ENCODE measurements at regions not wholly inside any gene's neighbourhood (a gene's known extent, or its start where the extent isn't known, plus 50 kb on each side); places are given as distances from the start of the nearest gene placed in this dataset.
"Not testable (repeated sequence)": the region's sequence is repeated elsewhere in the genome, so short reads cannot be mapped to it uniquely, and the experiment has no call there.

DNA sequence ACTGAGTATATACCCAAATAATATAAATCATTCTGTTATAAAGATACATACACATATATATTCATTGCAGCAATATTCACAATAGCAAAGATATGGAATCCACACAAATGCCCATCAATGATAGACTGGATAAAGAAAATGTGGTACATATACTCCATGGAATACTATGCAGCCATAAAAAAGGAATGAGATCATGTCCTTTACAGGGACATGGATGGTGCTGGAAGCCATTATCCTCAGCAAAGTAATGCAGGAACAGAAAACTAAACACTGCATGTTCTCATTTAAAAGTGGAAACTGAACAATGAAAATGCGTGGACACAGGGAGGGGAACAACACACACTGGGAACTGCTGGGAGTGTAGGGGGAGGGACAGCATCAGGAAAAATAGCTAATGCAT, 1344.2 kb downstream of the AMY1C start:
- H3K4me1 Mint-ChIP-seq; H3K36me3 Mint-ChIP-seq; DNase-seq; H3K27ac Mint-ChIP-seq; ATAC-seq (replicated peaks); H3K27me3 Mint-ChIP-seq; H3K4me3 Mint-ChIP-seq; H3K9me3 Mint-ChIP-seq: not testable (repeated sequence)

- DNase-seq (no peak), ATAC-seq (replicated peaks) (no peak)
- Mint-ChIP-seq H3K36me3 (no peaks in the 10 kb centered on the region), H3K9me3 (peaks cover 0 to 2% of the 10 kb centered on the region in 2 donors), H3K4me3 (no peak overlapping the region), H3K27me3 (no peaks in the 10 kb centered on the region), H3K4me1 (no peaks in the 10 kb centered on the region), H3K27ac (no peak overlapping the region)
Measured at GRCh38 chr1:105100102-105100501, 1350.4 kb downstream of the AMY1C start.

DNA sequence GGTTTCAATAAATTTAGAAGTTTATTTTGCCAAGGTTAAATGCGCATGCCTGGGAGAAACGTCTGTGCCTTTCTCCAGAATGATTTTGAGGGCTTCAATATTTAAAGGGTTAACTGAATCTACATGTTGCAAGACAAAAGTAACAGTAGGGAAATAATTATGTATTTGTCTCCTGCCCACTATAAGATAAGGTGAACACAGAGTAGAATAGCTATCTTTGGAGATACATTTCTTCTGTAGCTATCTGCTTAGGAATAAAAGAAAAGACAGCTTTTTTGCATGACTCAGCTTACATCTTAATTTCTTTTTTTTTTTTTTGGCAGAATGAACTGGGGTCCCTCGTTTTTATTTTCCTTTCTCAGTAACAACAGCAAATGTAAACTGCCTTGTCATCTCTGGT, 1351.6 kb downstream of the AMY1C start:
- Mint-ChIP-seq H3K4me3 (no peak overlapping the region), H3K4me1 (no peaks in the 10 kb centered on the region), H3K27me3 (no peaks in the 10 kb centered on the region), H3K9me3 (peaks cover 2 to 4% of the 10 kb centered on the region in 2 donors), H3K36me3 (no peaks in the 10 kb centered on the region), H3K27ac (no peak overlapping the region)
- no peak for ATAC-seq (replicated peaks)
- DNase-seq: no peak

DNA sequence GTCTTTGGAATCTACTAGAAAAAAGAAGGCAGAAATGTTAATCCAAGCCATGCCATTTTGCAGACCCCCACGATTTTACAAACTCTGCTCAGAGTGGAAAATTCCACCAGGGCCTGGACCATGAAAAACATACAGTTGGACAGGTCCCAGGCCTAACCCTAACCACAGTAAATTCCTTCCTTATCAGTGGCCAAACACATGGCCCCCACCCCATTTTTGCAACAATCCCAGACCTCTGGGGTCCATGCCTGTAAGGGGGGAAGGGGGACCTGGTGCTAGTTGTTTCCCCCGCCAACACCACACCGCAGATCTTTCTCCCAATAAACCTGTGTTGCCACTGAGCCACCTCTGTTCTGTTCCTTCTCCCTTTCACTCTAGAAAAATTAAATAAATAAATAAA, 1352.7 kb downstream of the AMY1C start:
- DNase-seq (no peak), ATAC-seq (replicated peaks) (no peak)
- Mint-ChIP-seq H3K27ac (no peak overlapping the region), H3K4me3 (no peak overlapping the region), H3K27me3 (no peaks in the 10 kb centered on the region), H3K36me3 (no peaks in the 10 kb centered on the region), H3K9me3 (peaks cover 0 to 4% of the 10 kb centered on the region in 2 donors), H3K4me1 (no peaks in the 10 kb centered on the region)

DNA sequence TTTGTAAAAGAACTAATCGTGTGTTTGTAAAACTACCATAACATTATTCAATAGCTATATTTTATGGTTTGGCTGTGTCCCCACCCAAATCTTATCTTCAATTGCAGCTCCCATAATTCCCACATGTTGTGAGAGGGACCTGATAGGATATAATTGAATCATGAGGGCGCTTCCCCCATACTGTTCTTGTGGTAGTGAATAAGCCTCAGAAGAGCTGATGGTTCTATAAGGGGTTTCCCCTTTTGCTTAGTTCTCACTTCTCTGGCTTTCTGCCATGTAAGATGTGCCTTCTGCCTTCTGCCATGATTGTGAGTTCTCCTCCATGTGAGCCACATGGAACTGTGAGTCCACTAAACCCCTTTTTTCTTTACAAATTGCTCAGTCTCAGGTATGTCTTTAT, 1372.3 kb downstream of the AMY1C start:
- DNase-seq: no peak
- peak in 1 of 2 donors; percentile 31 for ATAC-seq (replicated peaks)
- Mint-ChIP-seq H3K9me3 (peaks cover 0 to 5% of the 10 kb centered on the region in 2 donors), H3K27me3 (no peaks in the 10 kb centered on the region), H3K4me1 (no peaks in the 10 kb centered on the region), H3K4me3 (no peak overlapping the region), H3K27ac (no peak overlapping the region), H3K36me3 (no peaks in the 10 kb centered on the region)

DNA sequence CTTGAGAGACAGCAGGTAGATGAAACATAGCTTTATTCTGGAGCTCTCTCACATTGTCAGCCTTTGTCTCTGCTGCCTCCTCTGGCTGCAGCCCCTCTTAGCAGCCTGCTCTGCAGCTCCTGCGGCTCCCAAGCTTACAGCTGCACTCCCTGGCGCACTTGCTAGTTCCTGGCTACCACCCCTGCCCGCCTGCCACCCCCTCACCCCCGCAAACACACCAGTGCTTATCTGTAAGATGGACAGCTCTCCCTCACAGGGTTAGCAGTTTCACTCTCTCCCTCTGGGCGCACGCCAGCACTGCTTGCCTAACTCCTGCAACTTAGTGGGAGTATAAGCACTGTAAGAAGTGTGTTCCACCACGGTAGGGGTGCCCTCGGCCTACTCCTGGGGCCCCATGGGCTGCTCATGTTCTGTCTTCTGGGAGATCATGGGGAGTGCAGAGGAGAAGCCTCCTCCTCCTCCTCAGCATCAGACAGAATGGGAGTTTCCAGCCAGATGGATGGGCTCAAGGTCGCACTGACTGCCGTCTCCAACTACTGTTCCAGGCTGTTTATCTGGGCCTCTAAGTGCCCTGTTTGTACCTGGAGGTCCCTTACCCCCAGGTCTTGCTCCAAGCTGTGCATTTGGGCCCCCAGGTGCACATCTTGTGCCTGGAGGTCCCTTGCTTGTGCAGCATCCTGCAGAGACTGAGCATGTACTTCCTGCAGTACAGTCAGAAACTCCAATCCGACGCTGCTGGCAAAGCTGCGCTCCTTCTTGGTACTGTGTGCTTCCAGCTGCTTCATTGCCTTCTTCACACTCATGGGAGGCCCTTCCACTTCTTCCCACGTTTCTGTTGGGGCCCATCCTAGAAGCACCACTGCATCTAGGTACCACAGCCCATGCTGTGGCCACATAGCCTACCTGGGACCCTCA, 1388.1 kb downstream of the AMY1C start:
- Mint-ChIP-seq H3K9me3 (no peaks in the 10 kb centered on the region), H3K27me3 (no peaks in the 10 kb centered on the region), H3K36me3 (no peaks in the 10 kb centered on the region), H3K4me3 (no peak overlapping the region), H3K4me1 (no peaks in the 10 kb centered on the region), H3K27ac (no peak overlapping the region)
- ATAC-seq (replicated peaks) (peak; percentile 49 to 51), DNase-seq (no peak)

DNA sequence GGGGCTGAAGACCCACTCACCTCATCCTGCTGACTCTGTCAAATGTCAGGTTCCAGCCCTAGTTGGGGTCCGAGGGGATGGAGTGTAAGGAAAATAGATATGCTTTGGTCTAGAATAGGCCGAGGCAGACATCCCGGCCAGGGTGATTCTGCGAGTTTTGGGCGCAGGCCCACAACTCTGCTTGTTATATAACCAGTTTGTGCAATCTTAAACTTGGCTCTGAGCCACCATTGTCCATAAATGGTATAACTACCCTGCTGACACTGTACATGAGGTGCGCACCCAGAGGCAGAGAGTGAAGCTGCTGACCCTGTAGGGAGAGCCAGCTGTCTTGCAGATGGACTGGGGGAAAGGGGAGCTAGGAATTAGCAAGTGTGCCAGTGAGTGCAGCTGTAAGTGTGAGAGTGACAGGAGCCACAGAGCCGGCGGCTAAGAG, 1388.8 kb downstream of the AMY1C start:
- ATAC-seq (replicated peaks) (peak in 1 of 2 donors; percentile 16), DNase-seq (no peak)
- no peak overlapping the region for H3K4me3 Mint-ChIP-seq
- no peaks in the 10 kb centered on the region for H3K4me1 Mint-ChIP-seq
- H3K36me3 Mint-ChIP-seq: no peaks in the 10 kb centered on the region
- no peaks in the 10 kb centered on the region for H3K27me3 Mint-ChIP-seq
- H3K9me3 Mint-ChIP-seq: no peaks in the 10 kb centered on the region
- H3K27ac Mint-ChIP-seq: no peak overlapping the region

- Mint-ChIP-seq H3K36me3 (no peaks in the 10 kb centered on the region), H3K9me3 (peaks cover 0 to 3% of the 10 kb centered on the region in 2 donors), H3K4me3 (no peak overlapping the region), H3K27ac (no peak overlapping the region), H3K27me3 (no peaks in the 10 kb centered on the region), H3K4me1 (no peaks in the 10 kb centered on the region)
- no peak for DNase-seq
- no peak for ATAC-seq (replicated peaks)
Measured at GRCh38 chr1:105172788-105173187, 1423.1 kb downstream of the AMY1C start.

DNA sequence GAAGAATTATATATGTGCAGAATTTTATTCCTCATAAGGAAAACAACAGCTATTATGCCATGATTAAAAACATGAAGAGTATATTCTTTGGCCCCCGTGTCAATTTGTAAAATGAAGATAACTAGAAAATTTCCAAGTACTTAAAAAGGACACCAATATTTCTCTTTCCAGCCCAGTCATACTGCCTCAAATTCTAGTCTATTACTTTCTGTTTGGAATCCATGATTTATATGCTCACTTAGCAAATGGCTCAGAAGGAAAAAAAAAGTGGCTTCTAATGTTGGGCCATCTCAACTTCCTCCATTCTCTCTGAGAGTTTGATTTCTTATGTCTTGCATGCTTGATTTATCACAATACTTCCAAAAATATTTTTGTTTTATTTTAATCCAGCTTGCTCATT, 1431.1 kb downstream of the AMY1C start:
- H3K4me1 Mint-ChIP-seq: no peaks in the 10 kb centered on the region
- DNase-seq: no peak
- H3K36me3 Mint-ChIP-seq: no peaks in the 10 kb centered on the region

GRCh38 chr1:105204836-105205371, 1455.2 kb downstream of the AMY1C start:
- Mint-ChIP-seq H3K27ac (no peak overlapping the region), H3K36me3 (no peaks in the 10 kb centered on the region), H3K4me1 (no peaks in the 10 kb centered on the region), H3K4me3 (no peak overlapping the region), H3K9me3 (peaks cover 4 to 8% of the 10 kb centered on the region in 2 donors), H3K27me3 (no peaks in the 10 kb centered on the region)
- DNase-seq (no peak), ATAC-seq (replicated peaks) (no peak)

More for the DNA sequence above, 1431.1 kb downstream of the AMY1C start:
- Mint-ChIP-seq H3K9me3 (peaks cover 0 to 3% of the 10 kb centered on the region in 2 donors), H3K27ac (no peak overlapping the region), H3K4me3 (no peak overlapping the region), H3K27me3 (no peaks in the 10 kb centered on the region)
- ATAC-seq (replicated peaks): no peak

DNA sequence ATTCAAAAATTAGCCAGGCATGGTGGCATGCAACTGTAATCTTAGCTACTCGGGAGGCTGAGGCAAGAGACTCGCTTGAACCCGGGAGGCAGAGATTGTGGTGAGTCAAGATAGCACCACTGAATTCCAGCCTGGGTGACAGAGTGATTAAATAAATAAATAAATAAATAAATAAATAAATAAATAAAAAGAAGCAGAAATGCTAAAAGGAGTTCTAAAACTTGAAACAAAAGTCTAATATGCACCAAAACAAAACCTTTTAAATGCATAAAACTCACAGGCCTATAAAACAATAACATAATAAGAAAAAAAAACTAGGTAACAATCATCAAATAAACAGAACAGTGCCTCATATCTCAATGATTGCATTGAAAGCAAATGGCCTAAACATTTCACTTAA, 1458.9 kb downstream of the AMY1C start:
- H3K27me3 Mint-ChIP-seq: no peaks in the 10 kb centered on the region
- peaks cover 10 to 17% of the 10 kb centered on the region in 2 donors for H3K9me3 Mint-ChIP-seq
- H3K4me3 Mint-ChIP-seq: no peak overlapping the region
- no peaks in the 10 kb centered on the region for H3K4me1 Mint-ChIP-seq
- DNase-seq (no peak), ATAC-seq (replicated peaks) (no peak)
- no peak overlapping the region for H3K27ac Mint-ChIP-seq
- H3K36me3 Mint-ChIP-seq: no peaks in the 10 kb centered on the region

DNA sequence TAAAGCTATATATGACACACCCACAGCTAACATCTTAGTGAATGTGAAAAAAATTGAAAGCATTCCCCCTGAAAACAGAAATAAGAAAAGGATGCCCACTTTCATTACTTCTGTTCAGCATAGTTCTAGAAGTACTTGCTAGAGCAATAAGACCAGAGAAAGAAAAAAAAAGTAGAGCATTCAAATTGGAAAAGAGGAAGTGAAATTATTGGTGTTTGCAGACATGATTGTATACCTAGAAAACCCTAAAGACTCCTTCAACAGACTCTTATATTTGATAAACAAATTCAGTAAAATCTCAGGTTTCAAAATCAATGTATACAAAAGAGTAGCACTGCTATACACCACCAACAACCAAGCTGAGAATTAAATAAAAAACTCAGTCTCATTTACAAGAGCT, 1461.0 kb downstream of the AMY1C start:
- no peak for DNase-seq
- Mint-ChIP-seq H3K9me3 (peaks cover 10 to 15% of the 10 kb centered on the region in 2 donors), H3K4me1 (no peaks in the 10 kb centered on the region), H3K27ac (no peak overlapping the region), H3K27me3 (no peaks in the 10 kb centered on the region), H3K36me3 (no peaks in the 10 kb centered on the region), H3K4me3 (no peak overlapping the region)
- ATAC-seq (replicated peaks): no peak

GRCh38 chr1:105231378-105231777, 1481.7 kb downstream of the AMY1C start:
- Mint-ChIP-seq H3K27ac (no peak overlapping the region), H3K36me3 (no peaks in the 10 kb centered on the region), H3K9me3 (peaks cover 4 to 7% of the 10 kb centered on the region in 2 donors), H3K4me3 (no peak overlapping the region), H3K4me1 (no peaks in the 10 kb centered on the region), H3K27me3 (no peaks in the 10 kb centered on the region)
- DNase-seq: no peak
- ATAC-seq (replicated peaks): no peak

GRCh38 chr1:105243411-105243810, 1493.7 kb downstream of the AMY1C start:
- no peaks in the 10 kb centered on the region for H3K27me3 Mint-ChIP-seq
- H3K9me3 Mint-ChIP-seq: peaks cover 0 to 2% of the 10 kb centered on the region in 2 donors
- no peaks in the 10 kb centered on the region for H3K36me3 Mint-ChIP-seq
- ATAC-seq (replicated peaks) (no peak), DNase-seq (no peak)
- H3K4me1 Mint-ChIP-seq: no peaks in the 10 kb centered on the region
- no peak overlapping the region for H3K27ac Mint-ChIP-seq
- no peak overlapping the region for H3K4me3 Mint-ChIP-seq

DNA sequence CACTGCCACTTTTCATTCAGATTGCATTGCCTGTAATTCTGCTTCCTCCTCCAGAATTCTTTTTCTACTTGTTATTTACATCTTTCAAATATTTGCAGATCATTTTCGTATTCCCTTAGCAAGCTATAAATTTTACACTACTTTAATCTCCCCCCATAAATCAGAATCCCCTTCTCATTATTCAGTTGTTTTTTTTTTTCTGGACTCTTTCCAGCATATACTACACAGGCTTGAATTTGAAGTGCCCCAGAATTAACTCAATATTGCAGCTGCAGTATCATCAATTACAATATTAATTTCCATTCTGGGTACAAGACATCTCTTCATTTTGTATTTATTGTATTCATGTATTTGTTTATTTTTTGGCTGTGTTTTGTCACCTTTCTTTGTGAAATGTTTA, 1494.3 kb downstream of the AMY1C start:
- Mint-ChIP-seq H3K4me1 (no peaks in the 10 kb centered on the region), H3K4me3 (no peak overlapping the region), H3K36me3 (no peaks in the 10 kb centered on the region), H3K27ac (no peak overlapping the region), H3K9me3 (peaks cover 0 to 4% of the 10 kb centered on the region in 2 donors), H3K27me3 (no peaks in the 10 kb centered on the region)
- DNase-seq (no peak), ATAC-seq (replicated peaks) (no peak)

All from stimulated activated naive B cell treated with anti-CD40 and anti-IgM and Interleukin-4, amounts not matched to agents 10 μg/mL and 1 μg/mL and 100 μg/mL, for 72 hours (primary cell).